Fibroblast of lung (primary cell): ENCODE measurements at regions not wholly inside any gene's neighbourhood (a gene's known extent, or its start where the extent isn't known, plus 50 kb on each side); places are given as distances from the start of the nearest gene placed in this dataset.

ENCODE experiments used
- EZH2 ChIP-seq: IDR thresholded peaks from 2 replicates; pipeline ENCODE4 v1.5.1; 2012; ENCODE audit warnings: low read length, control low read depth, mild to moderate bottlenecking; ENCODE audit errors: missing control alignments
- TF ChIP-seq, protein P1 (sequence below), 2 donors: IDR thresholded peaks in 1 of 2; conservative IDR thresholded peaks in 1 of 2; 1 replicate in 1 of 2; 2 replicates in 1 of 2; pipeline ENCODE4 v1.5.1; 2011 to 2012; ENCODE audit warnings: low read length in 2 of 2, control low read depth in 1 of 2, inconsistent platforms in 1 of 2, low read depth in 1 of 2, mild to moderate bottlenecking in 1 of 2

DNA sequence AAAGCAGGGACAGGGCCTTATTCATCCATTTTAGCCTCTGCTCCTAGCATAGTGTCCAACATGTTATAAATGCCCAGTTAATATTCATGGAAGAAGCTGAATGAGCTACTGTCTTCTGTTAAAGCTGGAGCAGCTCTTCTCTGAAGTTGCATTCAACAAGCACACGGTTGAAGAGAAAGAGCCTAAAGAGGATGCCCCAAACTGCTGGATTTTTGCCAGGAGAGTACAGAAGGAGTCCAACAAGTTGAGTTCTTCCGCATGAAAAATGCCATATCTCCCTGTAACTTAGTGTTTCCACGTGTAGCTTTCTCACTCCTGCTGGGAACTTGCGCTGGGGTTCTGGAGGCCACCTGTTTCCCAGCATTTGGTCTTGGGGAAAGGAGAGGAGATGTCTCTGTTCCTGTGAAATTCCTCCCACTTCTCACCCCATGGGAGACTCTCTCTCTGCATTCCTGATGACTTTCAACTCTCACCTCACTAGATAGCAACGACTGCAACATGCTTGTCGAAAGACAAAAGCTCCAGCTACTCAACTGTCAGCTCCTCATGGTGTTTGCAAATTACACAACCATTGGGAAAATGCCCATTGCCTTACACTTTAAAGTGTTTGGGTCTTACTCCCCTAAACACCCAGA is 122.8 kb downstream of the KIF4B start:
- TF ChIP-seq, protein P1, sequence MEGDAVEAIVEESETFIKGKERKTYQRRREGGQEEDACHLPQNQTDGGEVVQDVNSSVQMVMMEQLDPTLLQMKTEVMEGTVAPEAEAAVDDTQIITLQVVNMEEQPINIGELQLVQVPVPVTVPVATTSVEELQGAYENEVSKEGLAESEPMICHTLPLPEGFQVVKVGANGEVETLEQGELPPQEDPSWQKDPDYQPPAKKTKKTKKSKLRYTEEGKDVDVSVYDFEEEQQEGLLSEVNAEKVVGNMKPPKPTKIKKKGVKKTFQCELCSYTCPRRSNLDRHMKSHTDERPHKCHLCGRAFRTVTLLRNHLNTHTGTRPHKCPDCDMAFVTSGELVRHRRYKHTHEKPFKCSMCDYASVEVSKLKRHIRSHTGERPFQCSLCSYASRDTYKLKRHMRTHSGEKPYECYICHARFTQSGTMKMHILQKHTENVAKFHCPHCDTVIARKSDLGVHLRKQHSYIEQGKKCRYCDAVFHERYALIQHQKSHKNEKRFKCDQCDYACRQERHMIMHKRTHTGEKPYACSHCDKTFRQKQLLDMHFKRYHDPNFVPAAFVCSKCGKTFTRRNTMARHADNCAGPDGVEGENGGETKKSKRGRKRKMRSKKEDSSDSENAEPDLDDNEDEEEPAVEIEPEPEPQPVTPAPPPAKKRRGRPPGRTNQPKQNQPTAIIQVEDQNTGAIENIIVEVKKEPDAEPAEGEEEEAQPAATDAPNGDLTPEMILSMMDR (conservative IDR thresholded peaks at IDR 0.05 in 1 of 2, IDR thresholded peaks at IDR 0.05 in 1 of 2; ENCODE audit: low read depth in 1 of 2, low read length in 2 of 2): no peak
- no peak for TF ChIP-seq EZH2
